A673 (cell line): ENCODE measurements at regions not wholly inside any gene's neighbourhood (a gene's known extent, or its start where the extent isn't known, plus 50 kb on each side); places are given as distances from the start of the nearest gene placed in this dataset.

Source experiments
- EZH2 ChIP-seq: fragments of 200-600 bp; sonication (generic); IDR thresholded peaks from 2 replicates; pipeline ENCODE4 v1.6.1; 2017; ENCODE audit warnings: borderline replicate concordance, low read depth, mild to moderate bottlenecking, mixed read lengths, antibody characterized with exemption, low read length; ENCODE audit not compliant: poor library complexity, severe bottlenecking
- TF ChIP-seq, protein P1 (sequence below): fragments of 300-800, 200-600 bp; sonication (generic); conservative IDR thresholded peaks from 2 replicates; pipeline ENCODE4 v1.5.1; 2017; ENCODE audit warnings: low read depth, mild to moderate bottlenecking, antibody characterized with exemption, low read length, moderate library complexity, mixed read lengths

DNA sequence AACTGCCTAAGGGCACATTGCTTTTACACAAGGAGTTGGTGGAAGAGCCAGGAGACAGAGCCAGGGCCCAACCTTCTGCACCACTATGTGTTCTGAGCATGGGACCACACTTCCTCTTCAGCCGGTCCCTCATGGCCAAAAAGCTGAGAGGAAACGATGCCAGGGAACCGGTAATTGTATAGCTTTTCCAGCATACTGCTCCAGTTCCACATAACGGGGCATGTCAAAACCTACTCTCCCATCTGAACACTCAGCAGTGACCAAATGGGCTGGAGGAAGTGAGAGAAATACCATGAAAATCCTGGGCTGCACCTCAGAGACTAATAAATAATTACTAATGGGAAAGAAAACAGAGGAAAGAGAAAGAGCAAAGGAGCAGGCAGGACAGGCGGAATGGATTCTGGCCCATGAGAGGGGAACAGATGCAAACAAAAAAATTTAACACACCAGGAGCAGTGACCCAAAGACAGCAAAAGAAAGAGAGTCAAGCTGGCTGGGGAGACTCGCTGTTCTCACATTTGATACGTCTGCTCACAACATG lies 52.0 kb upstream of the BMP2 start:
- TF ChIP-seq, protein P1, sequence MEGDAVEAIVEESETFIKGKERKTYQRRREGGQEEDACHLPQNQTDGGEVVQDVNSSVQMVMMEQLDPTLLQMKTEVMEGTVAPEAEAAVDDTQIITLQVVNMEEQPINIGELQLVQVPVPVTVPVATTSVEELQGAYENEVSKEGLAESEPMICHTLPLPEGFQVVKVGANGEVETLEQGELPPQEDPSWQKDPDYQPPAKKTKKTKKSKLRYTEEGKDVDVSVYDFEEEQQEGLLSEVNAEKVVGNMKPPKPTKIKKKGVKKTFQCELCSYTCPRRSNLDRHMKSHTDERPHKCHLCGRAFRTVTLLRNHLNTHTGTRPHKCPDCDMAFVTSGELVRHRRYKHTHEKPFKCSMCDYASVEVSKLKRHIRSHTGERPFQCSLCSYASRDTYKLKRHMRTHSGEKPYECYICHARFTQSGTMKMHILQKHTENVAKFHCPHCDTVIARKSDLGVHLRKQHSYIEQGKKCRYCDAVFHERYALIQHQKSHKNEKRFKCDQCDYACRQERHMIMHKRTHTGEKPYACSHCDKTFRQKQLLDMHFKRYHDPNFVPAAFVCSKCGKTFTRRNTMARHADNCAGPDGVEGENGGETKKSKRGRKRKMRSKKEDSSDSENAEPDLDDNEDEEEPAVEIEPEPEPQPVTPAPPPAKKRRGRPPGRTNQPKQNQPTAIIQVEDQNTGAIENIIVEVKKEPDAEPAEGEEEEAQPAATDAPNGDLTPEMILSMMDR, result no peak
- TF ChIP-seq EZH2, result no peak
